A673 (cell line): ENCODE measurements at regions not wholly inside any gene's neighbourhood (a gene's known extent, or its start where the extent isn't known, plus 50 kb on each side); places are given as distances from the start of the nearest gene placed in this dataset.

Experiments used
- CTCF ChIP-seq: fragments of 300-800, 200-600 bp; sonication (generic); conservative IDR thresholded peaks from 2 replicates; pipeline ENCODE4 v1.5.1; 2017; ENCODE audit warnings: low read depth, mild to moderate bottlenecking, antibody characterized with exemption, low read length, moderate library complexity, mixed read lengths
- EZH2 ChIP-seq: fragments of 200-600 bp; sonication (generic); IDR thresholded peaks from 2 replicates; pipeline ENCODE4 v1.6.1; 2017; ENCODE audit warnings: borderline replicate concordance, low read depth, mild to moderate bottlenecking, mixed read lengths, antibody characterized with exemption, low read length; ENCODE audit not compliant: poor library complexity, severe bottlenecking

- TF ChIP-seq CTCF = no peak
- no peak for TF ChIP-seq EZH2
Observed at GRCh38 chr21:39087238-39088030, 95.8 kb downstream of the PSMG1 start.
